Esophagus mucosa (tissue), 1 donor: ENCODE measurements at regions not wholly inside any gene's neighbourhood (a gene's known extent, or its start where the extent isn't known, plus 50 kb on each side); places are given as distances from the start of the nearest gene placed in this dataset.

ENCODE experiments used
- ATAC-seq: fragments of 200-7000 bp; cut with Tn5 transposase; one replicate; pipeline ENCODE4 v1.9.1; 2020
- donor health status: DM: yes; HTN: yes; CAD: no.

DNA sequence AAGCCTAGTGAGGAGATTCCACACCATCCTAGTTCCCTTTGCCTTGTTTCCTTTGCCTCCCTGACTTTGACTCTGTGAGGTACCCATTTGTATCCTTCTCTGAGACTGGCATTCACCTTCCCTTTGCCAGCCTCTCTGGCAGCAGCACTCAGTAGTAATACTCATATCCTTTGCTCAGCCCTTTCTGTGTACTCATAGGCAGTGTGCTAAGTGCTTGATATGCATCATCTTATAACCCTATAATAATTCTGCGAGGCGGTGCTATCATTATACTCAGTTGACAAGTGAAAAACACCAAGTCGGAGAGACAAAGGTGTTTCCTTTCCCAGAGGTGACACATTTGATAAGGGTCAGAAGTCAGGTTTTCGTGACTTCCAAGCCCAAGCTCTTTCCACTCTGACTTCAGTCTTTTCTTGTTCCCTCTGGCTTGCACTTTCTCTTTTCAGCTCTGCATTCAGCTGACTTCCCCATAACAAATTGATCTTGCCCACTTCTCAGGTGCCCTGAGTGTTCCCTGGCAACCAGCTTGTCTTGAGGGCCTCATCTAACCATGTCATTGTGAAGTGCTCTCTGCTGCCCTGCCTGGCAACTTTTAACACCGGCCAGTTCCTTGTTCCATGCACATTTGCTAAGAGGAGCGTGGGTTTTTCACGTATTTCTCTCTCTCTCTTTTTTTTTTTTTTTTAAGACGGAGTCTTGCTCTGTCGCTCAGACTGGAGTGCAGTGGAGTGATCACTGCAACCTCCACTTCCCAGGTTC is 94.5 kb upstream of the UPP2 start:
- no peak for ATAC-seq

DNA sequence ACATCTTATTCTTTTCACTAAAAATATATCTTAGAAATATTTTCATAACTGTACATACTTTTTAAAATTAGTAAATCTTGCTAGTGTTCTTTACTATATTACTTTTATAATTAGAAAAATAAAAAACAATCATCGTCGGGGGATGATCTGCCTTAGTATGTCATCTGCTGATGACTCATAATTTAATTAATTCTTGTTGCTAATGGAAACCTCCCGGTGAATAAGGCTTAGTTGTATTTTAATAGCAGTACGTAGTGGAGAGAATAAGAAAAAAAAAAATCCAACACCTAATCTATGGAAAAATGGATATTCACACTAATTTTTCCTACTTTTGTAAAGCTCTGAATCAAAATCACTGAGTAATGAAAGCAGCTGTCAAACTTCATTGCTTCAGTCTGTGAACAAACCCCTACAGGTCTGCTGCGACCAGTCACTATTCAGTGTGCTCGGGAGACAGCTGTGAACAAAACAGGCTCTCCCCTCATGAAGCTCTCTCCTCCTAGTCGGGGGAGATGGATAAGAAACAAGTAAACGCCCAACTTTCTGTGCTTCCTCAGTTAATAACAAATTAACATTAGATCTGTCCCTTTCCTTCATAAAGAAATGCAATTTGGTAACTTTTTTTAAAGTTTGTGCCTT is 97.4 kb upstream of the UPP2 start:
- ATAC-seq = no peak

DNA sequence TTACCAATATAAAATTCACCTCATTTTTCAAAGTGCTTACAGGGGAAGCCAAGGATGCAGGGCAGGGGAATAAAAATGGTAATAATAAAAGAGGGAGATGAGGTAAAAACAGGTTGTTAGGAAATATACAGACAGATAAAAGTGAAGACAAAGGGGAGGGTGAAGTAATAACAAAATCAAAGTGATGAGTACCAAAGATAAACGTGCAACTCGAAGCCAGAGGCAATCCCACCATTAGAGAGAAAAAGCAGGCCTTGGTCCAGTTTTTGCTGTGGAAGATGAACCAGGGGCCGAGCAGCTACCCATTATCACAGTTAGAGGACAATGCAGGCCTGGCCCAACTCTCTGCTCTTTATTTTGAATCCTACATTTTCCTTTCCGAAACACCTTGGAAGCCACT is 99.6 kb upstream of the UPP2 start:
- ATAC-seq = no peak

DNA sequence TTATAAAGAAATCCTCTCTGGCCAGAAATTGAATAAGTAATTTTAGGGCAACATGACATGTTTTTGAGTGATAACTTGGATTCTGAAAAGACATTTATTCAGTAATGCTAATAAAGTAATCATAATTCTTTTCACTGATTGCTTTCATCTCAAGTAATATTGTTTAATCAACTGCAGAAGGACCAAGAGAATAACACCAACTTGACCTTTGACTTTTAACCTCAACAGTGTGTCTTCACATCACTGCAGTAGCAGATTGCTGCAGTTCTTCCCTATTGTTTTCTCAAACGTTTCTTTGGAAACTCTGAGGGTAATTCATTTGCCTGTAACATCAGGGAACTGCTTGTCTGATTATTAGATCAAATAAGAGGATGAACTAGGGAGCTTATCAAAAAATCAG is 104.9 kb upstream of the UPP2 start:
- no peak for ATAC-seq

- ATAC-seq = no peak
Observed at GRCh38 chr2:157995117-157995516, 106.6 kb upstream of the UPP2 start.

- no peak for ATAC-seq
Observed at GRCh38 chr2:157991932-157992331, 109.7 kb upstream of the UPP2 start.

DNA sequence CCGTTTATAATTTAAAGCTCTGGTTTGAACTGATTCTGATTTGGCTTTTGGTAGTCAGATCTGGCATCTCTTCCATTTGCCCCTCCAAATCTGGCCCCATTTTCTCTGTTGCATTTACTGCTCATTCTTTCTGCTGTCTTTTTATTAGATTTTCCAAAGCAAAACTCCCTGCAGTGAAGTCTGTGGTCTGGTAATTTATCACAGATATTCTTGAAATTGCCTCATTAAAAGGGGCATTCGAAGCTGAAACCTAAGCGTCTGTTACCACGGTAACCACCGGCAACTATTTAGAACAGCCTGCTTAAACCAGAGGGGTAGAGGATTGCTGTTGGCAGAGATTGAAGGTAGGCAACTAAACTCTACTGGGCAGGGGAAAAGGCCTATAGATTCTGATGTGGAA is 111.5 kb upstream of the UPP2 start:
- no peak for ATAC-seq

GRCh38 chr2:157989227-157989626 is 112.4 kb upstream of the UPP2 start:
- no peak for ATAC-seq

DNA sequence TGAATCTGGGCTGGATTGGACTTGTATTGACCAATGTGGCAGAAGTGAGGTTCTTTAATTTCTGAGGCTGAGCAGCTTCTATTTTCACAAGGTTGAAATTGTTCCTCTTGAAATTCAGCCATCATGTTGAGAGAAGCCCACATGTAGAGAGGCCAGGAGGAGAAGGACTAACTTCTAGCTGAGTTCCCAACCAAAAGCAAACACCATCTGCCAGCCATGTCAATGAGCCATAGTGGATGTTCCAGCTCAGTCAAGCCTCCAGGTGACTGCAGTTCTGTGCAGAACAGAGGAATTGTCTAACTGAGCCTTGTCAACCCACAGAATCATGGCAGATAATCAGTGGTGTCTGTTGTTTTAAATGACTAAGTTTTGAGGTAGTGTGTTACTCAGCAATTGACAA is 110.6 kb upstream of the ACVR1 start:
- no peak for ATAC-seq

DNA sequence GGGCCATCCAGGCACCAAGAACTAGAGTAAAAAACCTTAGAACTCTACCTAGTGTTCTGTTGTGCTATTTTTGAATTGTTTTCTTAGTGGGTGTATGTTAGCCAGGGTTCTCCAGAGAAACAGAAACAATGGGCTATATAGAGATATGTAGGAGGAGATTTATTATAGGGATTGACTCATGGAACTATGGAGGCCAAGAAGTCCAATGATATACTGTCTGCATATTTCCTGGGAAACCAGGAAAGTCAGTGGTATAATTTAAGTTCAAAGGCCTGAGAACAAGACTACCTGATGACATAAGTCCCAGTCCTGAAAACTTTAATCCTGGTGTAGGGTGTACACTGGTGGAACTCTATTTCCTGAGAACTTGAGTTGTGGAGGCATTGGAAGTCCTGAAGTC is 108.7 kb upstream of the ACVR1 start:
- ATAC-seq = no peak

DNA sequence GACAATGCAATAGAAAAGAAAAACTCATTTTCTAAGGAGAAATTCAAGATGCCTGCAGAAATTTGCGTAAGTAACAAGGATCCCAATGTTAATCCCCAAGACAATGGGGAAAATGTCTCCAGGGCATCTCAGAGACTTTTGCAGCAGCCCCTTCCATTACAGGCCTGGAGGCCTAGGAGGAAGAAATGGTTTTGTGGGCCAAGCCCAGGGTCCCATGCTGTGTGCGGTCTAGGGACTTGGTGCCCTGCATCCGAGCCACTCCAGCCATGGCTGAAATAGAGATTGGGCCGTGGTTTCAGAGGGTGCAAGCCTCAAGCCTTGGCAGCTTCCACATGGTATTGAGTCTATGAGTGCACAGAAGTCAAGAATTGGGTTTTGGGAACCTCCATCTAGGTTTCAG is 103.9 kb upstream of the ACVR1 start:
- no peak for ATAC-seq

DNA sequence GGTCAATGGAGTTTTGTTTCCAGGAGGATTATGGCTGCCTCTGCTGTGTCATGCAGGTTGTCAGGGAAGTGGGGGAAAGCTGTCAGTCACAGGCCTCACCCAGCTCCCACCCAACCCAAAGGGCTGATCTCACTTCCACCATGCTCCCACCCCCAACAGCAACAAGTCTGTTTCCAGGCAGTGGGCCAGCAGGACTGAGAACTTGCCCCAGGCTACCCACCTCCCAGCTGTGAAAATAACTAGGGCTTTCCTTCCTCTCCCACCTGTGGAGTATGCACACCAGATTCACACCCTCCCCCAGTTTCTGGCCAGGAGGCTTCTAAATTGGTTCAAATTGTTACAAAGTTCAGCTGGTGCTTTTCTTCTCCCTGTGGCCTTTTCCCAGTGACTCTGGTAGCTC is 95.6 kb upstream of the ACVR1 start:
- peak; percentile 51 for ATAC-seq

GRCh38 chr2:157967856-157968255 is 91.7 kb upstream of the ACVR1 start:
- ATAC-seq = no peak

DNA sequence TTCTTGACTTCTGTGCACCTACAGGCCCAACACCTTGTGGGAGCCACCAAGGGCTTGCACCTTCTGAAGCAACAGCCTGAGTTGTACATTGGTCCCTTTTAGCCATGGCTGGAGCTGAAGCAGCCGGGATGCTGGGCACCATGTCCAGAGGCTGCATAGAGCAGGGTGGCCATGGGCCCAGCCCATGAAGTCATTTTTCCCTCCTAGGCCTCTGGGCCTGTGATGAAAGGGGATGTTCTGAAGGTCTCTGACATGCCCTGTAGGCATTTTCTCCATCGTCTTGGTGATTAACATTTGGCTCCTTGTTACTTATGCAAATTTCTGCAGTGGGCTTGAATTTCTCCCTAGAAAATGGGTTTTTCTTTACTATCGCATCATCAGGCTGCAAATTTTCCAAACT is 83.1 kb upstream of the ACVR1 start:
- no peak for ATAC-seq

GRCh38 chr2:157957596-157957995 is 81.5 kb upstream of the ACVR1 start:
- no peak for ATAC-seq

- no peak for ATAC-seq
Observed at GRCh38 chr2:157952558-157952957, 76.4 kb upstream of the ACVR1 start.

DNA sequence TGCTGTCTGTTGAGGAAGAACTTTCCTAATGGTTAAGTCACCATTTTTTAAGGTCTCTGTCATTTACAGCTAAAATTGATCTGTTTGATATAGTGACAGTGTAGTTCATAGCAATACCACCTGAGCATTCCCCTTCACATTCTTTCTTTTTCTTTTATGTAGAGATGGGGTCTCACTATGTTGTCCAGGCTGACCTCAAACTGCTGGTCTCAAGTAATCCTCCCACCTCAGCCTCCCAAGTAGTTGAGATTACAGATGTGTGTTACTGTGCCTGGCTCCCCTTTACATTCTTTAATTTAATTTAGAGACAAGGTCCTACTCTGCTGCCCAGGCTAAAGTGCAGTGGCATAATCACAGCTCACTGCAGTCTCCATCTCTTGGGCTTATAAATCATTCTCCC is 72.7 kb upstream of the ACVR1 start:
- ATAC-seq = no peak

DNA sequence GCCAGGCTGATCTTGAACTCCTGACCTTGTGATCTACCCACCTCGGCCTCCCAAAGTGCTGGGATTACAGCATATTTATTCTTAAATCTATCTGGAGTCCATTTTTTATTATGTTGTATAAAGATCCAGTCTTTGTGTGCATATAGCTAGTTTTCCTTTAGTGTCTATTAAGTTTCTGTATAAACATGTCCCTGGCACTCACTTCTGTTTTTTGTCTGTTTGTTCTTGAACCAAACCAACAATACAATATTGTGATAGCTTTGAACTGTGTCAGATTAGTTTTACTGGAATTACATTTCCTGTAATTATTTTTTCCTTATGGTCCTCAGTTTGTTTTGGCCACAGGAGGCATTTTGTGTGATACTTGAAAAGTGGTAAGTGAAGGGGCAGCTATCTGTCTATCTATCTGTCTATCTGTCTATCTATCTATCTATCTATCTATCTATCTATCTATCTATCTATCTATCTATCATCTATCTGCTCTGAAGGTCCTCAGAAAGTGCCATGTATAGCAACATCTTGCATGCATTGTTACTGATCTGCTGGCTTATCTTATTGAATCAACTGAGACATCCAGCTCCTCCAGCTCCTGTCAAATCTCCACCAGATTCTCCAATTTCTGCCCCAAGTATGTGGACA is 70.9 kb upstream of the ACVR1 start:
- ATAC-seq = no peak

- ATAC-seq = no peak
Observed at GRCh38 chr2:157940024-157940423, 63.9 kb upstream of the ACVR1 start.

DNA sequence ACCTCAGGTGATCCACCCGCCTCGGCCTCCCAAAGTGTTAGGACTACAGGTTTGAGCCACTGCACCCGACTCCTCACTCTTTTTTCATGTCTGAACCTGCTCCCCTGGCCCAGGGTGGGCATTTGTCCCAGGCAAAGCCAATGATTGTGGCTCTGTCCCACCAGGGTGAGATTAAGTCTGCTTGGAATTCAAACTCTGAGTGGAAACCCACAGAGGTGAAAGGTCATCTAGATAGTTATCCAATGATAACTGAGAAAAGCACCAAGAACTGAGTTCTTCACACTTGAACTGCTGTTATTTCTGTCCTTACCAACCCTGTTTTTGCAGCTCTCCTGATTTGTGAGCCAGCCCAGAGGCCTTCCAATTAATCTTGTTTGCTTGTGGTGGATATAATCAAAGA is 62.4 kb upstream of the ACVR1 start:
- peak; percentile 22 for ATAC-seq

DNA sequence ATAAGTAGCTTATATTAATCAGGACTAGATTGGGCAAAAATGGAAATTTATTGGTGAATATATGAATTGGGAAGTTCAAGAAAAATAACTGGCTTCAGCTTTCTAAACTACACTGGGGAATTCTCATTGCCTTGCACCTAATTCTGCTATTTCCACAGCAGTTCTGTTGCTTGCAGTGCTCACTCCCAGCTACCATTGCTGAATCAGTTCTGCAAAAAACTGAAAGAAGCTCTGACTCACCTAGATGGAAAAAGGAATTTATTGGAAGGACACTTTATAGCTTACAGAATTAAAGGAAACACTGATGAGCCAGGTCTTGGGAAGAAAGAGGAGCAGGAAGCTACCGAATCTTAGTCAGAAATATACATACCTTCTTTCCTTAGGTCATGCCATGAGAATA is 60.3 kb upstream of the ACVR1 start:
- ATAC-seq = no peak

GRCh38 chr2:157935378-157935906 is 59.3 kb upstream of the ACVR1 start:
- ATAC-seq = no peak

DNA sequence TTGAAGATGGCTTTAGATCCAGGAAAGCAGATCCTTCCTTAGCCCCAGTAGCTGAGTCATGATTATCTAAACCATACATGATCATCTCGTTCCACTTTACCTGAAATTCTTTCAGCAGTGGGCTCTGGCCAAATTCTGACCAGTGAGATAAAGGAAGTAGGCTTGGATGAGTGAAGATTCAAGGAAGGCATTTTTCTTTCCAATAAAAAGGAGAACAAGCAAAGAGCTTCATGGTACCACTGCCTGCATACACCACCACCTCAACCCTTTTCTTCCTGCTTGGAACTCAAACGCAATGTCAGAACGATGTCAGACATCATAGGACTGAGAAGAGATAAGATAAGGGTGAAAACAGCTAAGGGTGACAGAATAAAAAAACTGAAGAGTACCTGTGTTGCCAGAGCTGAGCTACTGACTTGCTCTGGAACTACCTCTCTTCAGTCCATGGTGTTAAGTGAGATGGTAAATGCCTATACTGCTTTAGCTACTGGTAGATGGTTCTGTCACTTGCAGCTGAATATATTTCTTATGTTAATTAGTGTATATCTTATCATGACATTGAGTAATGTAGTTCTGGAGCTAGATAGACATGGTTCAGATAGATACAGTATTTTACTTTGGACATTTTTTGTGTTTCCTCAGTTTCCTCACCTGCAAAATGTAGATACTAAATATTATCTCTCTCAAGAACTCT is 58.7 kb upstream of the ACVR1 start:
- no peak for ATAC-seq
